Astrocyte (in vitro differentiated cells and primary cell): ENCODE measurements at regions not wholly inside any gene's neighbourhood (a gene's known extent, or its start where the extent isn't known, plus 50 kb on each side); places are given as distances from the start of the nearest gene placed in this dataset.

Experiments used
- DNase-seq: peaks from one replicate; pipeline ENCODE4 v3.0.0-alpha.2; 2010; ENCODE audit warnings: low read depth
- FAIRE-seq: peaks from 2 replicates; lab custom pipeline; 2011; peaks lifted over from hg19 to GRCh38; lab: Jason Lieb, UNC
- H2AFZ ChIP-seq: 2 replicates; pipeline ENCODE4 v1.6.0; 2012; ENCODE audit warnings: low read depth, low read length, inconsistent platforms
- H3K27ac ChIP-seq: 2 replicates; pipeline ENCODE4 v1.5.1; 2011; ENCODE audit warnings: low read depth, low read length, inconsistent platforms
- H3K27me3 ChIP-seq: 2 replicates; pipeline ENCODE4 v1.6.0; 2011; ENCODE audit warnings: low read length, inconsistent platforms; ENCODE audit not compliant: insufficient read depth
- H3K36me3 ChIP-seq: 2 replicates; pipeline ENCODE4 v1.5.1; 2011; ENCODE audit warnings: low read length, inconsistent platforms; ENCODE audit not compliant: insufficient read depth
- H3K4me1 ChIP-seq: 2 replicates; pipeline ENCODE4 v1.5.1; 2011; ENCODE audit warnings: low read length, inconsistent platforms; ENCODE audit not compliant: insufficient read depth
- H3K4me2 ChIP-seq: 2 replicates; pipeline ENCODE4 v1.6.0; 2012; ENCODE audit warnings: low read length, inconsistent platforms
- H3K4me3 ChIP-seq: 2 replicates; pipeline ENCODE4 v1.5.1; 2011; ENCODE audit warnings: low read depth, mild to moderate bottlenecking, low read length, inconsistent platforms; ENCODE audit not compliant: insufficient read depth
- H3K79me2 ChIP-seq: 2 replicates; pipeline ENCODE4 v1.6.0; 2012; ENCODE audit warnings: mild to moderate bottlenecking, low read length, inconsistent platforms; ENCODE audit not compliant: insufficient read depth
- H3K9ac ChIP-seq: 2 replicates; pipeline ENCODE4 v1.6.0; 2012; ENCODE audit warnings: mild to moderate bottlenecking, low read length, inconsistent platforms
- H3K9me3 ChIP-seq: 2 replicates; pipeline ENCODE4 v1.5.1; 2012; ENCODE audit warnings: low read depth, mild to moderate bottlenecking, low read length, inconsistent platforms; ENCODE audit not compliant: insufficient read depth
- H4K20me1 ChIP-seq: 2 replicates; pipeline ENCODE4 v1.6.0; 2012; ENCODE audit warnings: low read length, inconsistent platforms; ENCODE audit not compliant: insufficient read depth
- H3K27ac Mint-ChIP-seq: one replicate; pipeline ENCODE4 v1.8.0; 2021; ENCODE audit warnings: mild to moderate bottlenecking, mixed read lengths; ENCODE audit not compliant: unreplicated experiment
- H3K27me3 Mint-ChIP-seq: one replicate; pipeline ENCODE4 v1.8.0; 2021; ENCODE audit warnings: low read depth, mixed read lengths; ENCODE audit not compliant: unreplicated experiment
- H3K36me3 Mint-ChIP-seq: one replicate; pipeline ENCODE4 v1.8.0; 2021; ENCODE audit warnings: low read depth, mixed read lengths; ENCODE audit not compliant: unreplicated experiment
- H3K4me1 Mint-ChIP-seq: one replicate; pipeline ENCODE4 v1.8.0; 2021; ENCODE audit warnings: low read depth, mixed read lengths; ENCODE audit not compliant: unreplicated experiment
- H3K4me3 Mint-ChIP-seq: one replicate; pipeline ENCODE4 v1.8.0; 2021; ENCODE audit warnings: mild to moderate bottlenecking, moderate library complexity, mixed read lengths; ENCODE audit not compliant: unreplicated experiment
- H3K9me3 Mint-ChIP-seq: one replicate; pipeline ENCODE4 v1.8.0; 2021; ENCODE audit warnings: mild to moderate bottlenecking, mixed read lengths; ENCODE audit not compliant: unreplicated experiment
- CTCF ChIP-seq: IDR thresholded peaks from 2 replicates; pipeline ENCODE4 v1.5.1; 2011; ENCODE audit warnings: low read depth, mild to moderate bottlenecking, inconsistent platforms, low read length, moderate library complexity; ENCODE audit not compliant: insufficient read depth
- EZH2 ChIP-seq: IDR thresholded peaks from 2 replicates; pipeline ENCODE4 v1.6.1; 2012; ENCODE audit warnings: mild to moderate bottlenecking, low read length, inconsistent platforms; ENCODE audit not compliant: insufficient read depth

GRCh38 chr14:40806471-40806870, 800.2 kb upstream of the LRFN5 start:
- Histone ChIP-seq H2AFZ (no peak overlapping the region), H3K4me2 (no peak overlapping the region), H3K36me3 (no peaks in the 10 kb centered on the region), H3K27me3 (no peaks in the 10 kb centered on the region), H3K9me3 (no peaks in the 10 kb centered on the region), H3K27ac (no peak overlapping the region), H3K4me3 (no peak overlapping the region), H3K79me2 (no peaks in the 10 kb centered on the region), H3K9ac (no peak overlapping the region), H3K4me1 (no peaks in the 10 kb centered on the region), H4K20me1 (no peaks in the 10 kb centered on the region)
- Mint-ChIP-seq H3K4me3 (no peak overlapping the region), H3K4me1 (no peaks in the 10 kb centered on the region), H3K27me3 (no peaks in the 10 kb centered on the region), H3K9me3 (no peaks in the 10 kb centered on the region), H3K36me3 (no peaks in the 10 kb centered on the region), H3K27ac (no peak overlapping the region)
- FAIRE-seq, result no peak
- DNase-seq, result no peak
- TF ChIP-seq CTCF, result no peak
- no peak for TF ChIP-seq EZH2

- no peak for TF ChIP-seq CTCF
- TF ChIP-seq EZH2, result no peak
- H3K36me3 Mint-ChIP-seq, result no peaks in the 10 kb centered on the region
- H3K4me3 ChIP-seq, result no peak overlapping the region
- no peak overlapping the region for H3K4me3 Mint-ChIP-seq
- no peak overlapping the region for H3K4me2 ChIP-seq
- FAIRE-seq (no peak), DNase-seq (no peak)
- H3K9ac ChIP-seq, result no peak overlapping the region
- H3K27me3 ChIP-seq, result no peaks in the 10 kb centered on the region
- no peaks in the 10 kb centered on the region for H3K79me2 ChIP-seq
- H3K4me1 Mint-ChIP-seq, result no peaks in the 10 kb centered on the region
- no peaks in the 10 kb centered on the region for H3K9me3 ChIP-seq
- H4K20me1 ChIP-seq, result no peaks in the 10 kb centered on the region
- no peak overlapping the region for H3K27ac ChIP-seq
- no peak overlapping the region for H3K27ac Mint-ChIP-seq
- no peaks in the 10 kb centered on the region for H3K36me3 ChIP-seq
- H2AFZ ChIP-seq, result no peak overlapping the region
- H3K4me1 ChIP-seq, result no peaks in the 10 kb centered on the region
- no peaks in the 10 kb centered on the region for H3K27me3 Mint-ChIP-seq
- peaks cover 2% of the 10 kb centered on the region for H3K9me3 Mint-ChIP-seq
Observed at GRCh38 chr14:40796168-40796567, 810.5 kb upstream of the LRFN5 start.

GRCh38 chr14:40784860-40785259, 821.8 kb upstream of the LRFN5 start:
- Histone ChIP-seq H4K20me1 (no peaks in the 10 kb centered on the region), H3K36me3 (no peaks in the 10 kb centered on the region), H3K27ac (no peak overlapping the region), H3K9ac (no peak overlapping the region), H2AFZ (no peak overlapping the region), H3K4me2 (no peak overlapping the region), H3K27me3 (no peaks in the 10 kb centered on the region), H3K4me1 (no peaks in the 10 kb centered on the region), H3K4me3 (no peak overlapping the region), H3K79me2 (no peaks in the 10 kb centered on the region), H3K9me3 (peaks cover 4% of the 10 kb centered on the region)
- no peak overlapping the region for H3K27ac Mint-ChIP-seq
- H3K36me3 Mint-ChIP-seq, result no peaks in the 10 kb centered on the region
- no peak overlapping the region for H3K4me3 Mint-ChIP-seq
- no peaks in the 10 kb centered on the region for H3K27me3 Mint-ChIP-seq
- TF ChIP-seq EZH2, result no peak
- TF ChIP-seq CTCF, result no peak
- FAIRE-seq, result no peak
- H3K4me1 Mint-ChIP-seq, result no peaks in the 10 kb centered on the region
- H3K9me3 Mint-ChIP-seq, result no peaks in the 10 kb centered on the region
- DNase-seq, result no peak
